Heart left ventricle (tissue), 16 donors: ENCODE measurements at regions not wholly inside any gene's neighbourhood (a gene's known extent, or its start where the extent isn't known, plus 50 kb on each side); places are given as distances from the start of the nearest gene placed in this dataset.

Experiments
- ATAC-seq, 4 donors: fragments of 200-7000 bp; cut with Tn5 transposase; one replicate each; pipeline ENCODE4 v1.9.1; 2020 to 2022; ENCODE audit warnings: moderate library complexity in 4 of 4, mild to moderate bottlenecking in 3 of 4, moderate number of reproducible peaks in 1 of 4
- DNase-seq, 5 donors: peaks; one replicate each; pipeline ENCODE4 v3.0.0-alpha.2; 2020
- H3K27ac ChIP-seq, 12 donors: fragments of 200-600 bp; sonication (generic) in 4 of 12; one replicate each; pipeline versions ENCODE4 v1.5.0 to v1.8.0; 2016 to 2022; ENCODE audit warnings: mild to moderate bottlenecking in 2 of 12
- H3K27me3 ChIP-seq, 9 donors: fragments of 200-600 bp; sonication (generic) in 2 of 9; one replicate each; pipeline versions ENCODE4 v1.5.1 to v1.8.0; 2016 to 2022; ENCODE audit warnings: mild to moderate bottlenecking in 3 of 9
- H3K36me3 ChIP-seq, 9 donors: fragments of 200-600 bp; sonication (generic) in 2 of 9; one replicate each; pipeline versions ENCODE4 v1.5.0 to v1.8.0; 2018 to 2022; ENCODE audit warnings: mild to moderate bottlenecking in 2 of 9
- H3K4me1 ChIP-seq, 12 donors: fragments of 200-600 bp; sonication (generic) in 4 of 12; one replicate each; pipeline versions ENCODE4 v1.5.0 to v1.8.0; 2016 to 2022; ENCODE audit warnings: mild to moderate bottlenecking in 3 of 12
- H3K4me3 ChIP-seq, 12 donors: fragments of 200-600 bp; sonication (generic) in 4 of 12; one replicate each; pipeline versions ENCODE4 v1.5.0 to v1.8.0; 2017 to 2022; ENCODE audit warnings: mild to moderate bottlenecking in 9 of 12, moderate library complexity in 4 of 12
- H3K9me3 ChIP-seq, 12 donors: fragments of 200-600 bp; sonication (generic) in 4 of 12; one replicate each; pipeline versions ENCODE4 v1.5.0 to v1.8.0; 2016 to 2022; ENCODE audit warnings: mild to moderate bottlenecking in 1 of 12
- POLR2A ChIP-seq, 2 donors: fragments of 450-650 bp; IDR thresholded peaks; one replicate each; pipeline ENCODE4 v1.6.1; 2017; ENCODE audit warnings: antibody characterized with exemption in 2 of 2, mild to moderate bottlenecking in 2 of 2, moderate library complexity in 2 of 2
- WGBS, 4 donors: extraction: QIAGEN DNeasy Blood & Tissue Kit in 2 of 4; methylation state at CpG; one replicate each; pipeline versions ENCODE4 v1.1.5 to v1.1.7; 2013 to 2018; 5-methylcytosine and 5-hydroxymethylcytosine counted together
- intact Hi-C, 10 donors: fragments of 100-400 bp; cut with DNase I; formaldehyde crosslinking; loops; one replicate each; pipeline versions ENCODE4 v1.11.1 to v1.14.2; 2022
- TF ChIP-seq, protein P1 (sequence below), 12 donors: fragments of 200-600 bp; sonication (generic) in 4 of 12; IDR thresholded peaks; one replicate each; pipeline versions ENCODE4 v1.5.0 to v1.8.0; 2018 to 2022; ENCODE audit warnings: antibody characterized with exemption in 12 of 12, mild to moderate bottlenecking in 5 of 12
- donor health status: ischemic (EF 13 %, LVEDD 7.1; RV severe dilation, severe dysfunction).
- donor health status: healthy with polysubstance abuse.
- donor health status: DM: no; HTN: yes; CAD: no.
- donor health status: DM: no; HTN: no; CAD: no.
- donor health status: ischemic (EF 25% LVEDD 6.9; RV normal size, moderate dysfunction).
- donor health status: ischemic (EF 25% LVEDD 5.7; RV mildly dilated, moderate dysfunction).
- donor health status: healthy.
- donor health status: DM: yes; HTN: yes; CAD: no.
- donor health status: ischemic (EF 35%, LVEDD 5.7; RV mildly dilated, moderate dysfunction).
- donor health status: nonischemic (EF 11% LVEDD 7.7; RV severe dilation, severe dysfunction).
- donor health status: DM: yes; HTN: yes; CAD: no.
- donor health status: PGD.
- donor health status: ischemic (EF 29% LVEDD 5.4; RV normal size, mild dysfunction).
- donor health status: nonischemic (EF 23%, LVEDD 6.1; RV moderate dilation, normal function).

DNA sequence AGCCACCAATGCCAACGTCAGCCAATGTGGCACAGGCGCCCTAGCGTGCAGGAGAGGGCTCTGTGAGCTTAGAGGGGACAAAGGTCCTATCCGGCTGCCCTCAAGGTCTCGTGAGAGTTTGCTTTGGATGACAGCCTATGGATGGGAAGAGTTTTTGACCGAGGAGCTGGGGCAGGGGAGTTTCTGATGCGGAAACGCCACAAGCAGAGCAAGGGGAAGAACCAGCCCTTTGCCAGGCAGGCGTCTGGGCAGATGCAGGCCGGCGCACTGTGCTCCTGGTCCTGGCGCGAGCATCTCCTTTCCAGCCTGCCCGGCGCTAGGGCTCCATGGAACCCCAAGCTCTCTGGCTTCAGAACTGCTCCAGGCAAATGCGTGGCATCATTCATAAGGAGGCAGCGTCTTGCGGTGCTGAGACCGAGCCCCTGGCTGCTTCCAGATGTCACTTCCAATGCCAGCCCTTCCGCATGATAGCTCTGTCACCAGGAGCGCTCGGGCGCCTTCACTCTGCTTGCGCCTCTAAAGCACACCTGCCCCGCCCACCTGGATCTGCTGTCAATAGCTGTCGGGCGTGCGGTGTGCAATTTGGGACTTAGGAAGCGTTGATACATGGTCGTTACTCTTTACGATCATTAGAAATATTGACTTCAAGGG lies 374.9 kb upstream of the IRX1 start:
- no peaks in the 10 kb centered on the region for H3K4me1 ChIP-seq
- peaks cover 0 to 3% (median 0%) of the 10 kb centered on the region in 9 donors for H3K27me3 ChIP-seq
- no peak for ATAC-seq
- no peak overlapping the region for H3K4me3 ChIP-seq
- H3K36me3 ChIP-seq: no peaks in the 10 kb centered on the region
- no peaks in the 10 kb centered on the region for H3K9me3 ChIP-seq
- WGBS, 4 donors: 84 to 93% (median 89%) methylated on average over 22 to 31 of the region's 31 CpGs
- no peak for TF ChIP-seq POLR2A (IDR thresholded peaks at IDR 0.05)
- TF ChIP-seq, protein P1, sequence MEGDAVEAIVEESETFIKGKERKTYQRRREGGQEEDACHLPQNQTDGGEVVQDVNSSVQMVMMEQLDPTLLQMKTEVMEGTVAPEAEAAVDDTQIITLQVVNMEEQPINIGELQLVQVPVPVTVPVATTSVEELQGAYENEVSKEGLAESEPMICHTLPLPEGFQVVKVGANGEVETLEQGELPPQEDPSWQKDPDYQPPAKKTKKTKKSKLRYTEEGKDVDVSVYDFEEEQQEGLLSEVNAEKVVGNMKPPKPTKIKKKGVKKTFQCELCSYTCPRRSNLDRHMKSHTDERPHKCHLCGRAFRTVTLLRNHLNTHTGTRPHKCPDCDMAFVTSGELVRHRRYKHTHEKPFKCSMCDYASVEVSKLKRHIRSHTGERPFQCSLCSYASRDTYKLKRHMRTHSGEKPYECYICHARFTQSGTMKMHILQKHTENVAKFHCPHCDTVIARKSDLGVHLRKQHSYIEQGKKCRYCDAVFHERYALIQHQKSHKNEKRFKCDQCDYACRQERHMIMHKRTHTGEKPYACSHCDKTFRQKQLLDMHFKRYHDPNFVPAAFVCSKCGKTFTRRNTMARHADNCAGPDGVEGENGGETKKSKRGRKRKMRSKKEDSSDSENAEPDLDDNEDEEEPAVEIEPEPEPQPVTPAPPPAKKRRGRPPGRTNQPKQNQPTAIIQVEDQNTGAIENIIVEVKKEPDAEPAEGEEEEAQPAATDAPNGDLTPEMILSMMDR (IDR thresholded peaks at IDR 0.05): no peak
- intact Hi-C loops: no loop called here
- no peak overlapping the region for H3K27ac ChIP-seq
- peak in 3 of 5 donors; percentile 7 to 41 (median 16) for DNase-seq

GRCh38 chr5:3220201-3220600 lies 375.4 kb upstream of the IRX1 start:
- H3K27me3 ChIP-seq: peaks cover 0 to 3% (median 0%) of the 10 kb centered on the region in 9 donors
- ATAC-seq (no peak), DNase-seq (peak in 3 of 5 donors; percentile 1 to 40 (median 15))
- no peak overlapping the region for H3K4me3 ChIP-seq
- H3K9me3 ChIP-seq: no peaks in the 10 kb centered on the region
- no peaks in the 10 kb centered on the region for H3K36me3 ChIP-seq
- WGBS, 4 donors: 84 to 91% (median 86%) methylated on average over 9 to 13 of the region's 13 CpGs
- intact Hi-C loops: no loop called here
- no peaks in the 10 kb centered on the region for H3K4me1 ChIP-seq
- TF ChIP-seq POLR2A (IDR thresholded peaks at IDR 0.05): no peak
- no peak overlapping the region for H3K27ac ChIP-seq

- Histone ChIP-seq H3K27me3 (peaks cover 0 to 3% (median 0%) of the 10 kb centered on the region in 9 donors), H3K9me3 (no peaks in the 10 kb centered on the region), H3K27ac (no peak overlapping the region), H3K4me1 (no peaks in the 10 kb centered on the region), H3K36me3 (no peaks in the 10 kb centered on the region), H3K4me3 (no peak overlapping the region)
- 78 to 86% (median 84%) methylated on average over 11 to 20 of the region's 20 CpGs for WGBS, 4 donors
- intact Hi-C loops: no loop called here
- TF ChIP-seq, protein P1 (IDR thresholded peaks at IDR 0.05): no peak
- no peak for TF ChIP-seq POLR2A (IDR thresholded peaks at IDR 0.05)
- ATAC-seq (no peak), DNase-seq (peak in 2 of 5 donors; percentile 24 to 34)
Measured at GRCh38 chr5:3218916-3219650, 376.5 kb upstream of the IRX1 start.

DNA sequence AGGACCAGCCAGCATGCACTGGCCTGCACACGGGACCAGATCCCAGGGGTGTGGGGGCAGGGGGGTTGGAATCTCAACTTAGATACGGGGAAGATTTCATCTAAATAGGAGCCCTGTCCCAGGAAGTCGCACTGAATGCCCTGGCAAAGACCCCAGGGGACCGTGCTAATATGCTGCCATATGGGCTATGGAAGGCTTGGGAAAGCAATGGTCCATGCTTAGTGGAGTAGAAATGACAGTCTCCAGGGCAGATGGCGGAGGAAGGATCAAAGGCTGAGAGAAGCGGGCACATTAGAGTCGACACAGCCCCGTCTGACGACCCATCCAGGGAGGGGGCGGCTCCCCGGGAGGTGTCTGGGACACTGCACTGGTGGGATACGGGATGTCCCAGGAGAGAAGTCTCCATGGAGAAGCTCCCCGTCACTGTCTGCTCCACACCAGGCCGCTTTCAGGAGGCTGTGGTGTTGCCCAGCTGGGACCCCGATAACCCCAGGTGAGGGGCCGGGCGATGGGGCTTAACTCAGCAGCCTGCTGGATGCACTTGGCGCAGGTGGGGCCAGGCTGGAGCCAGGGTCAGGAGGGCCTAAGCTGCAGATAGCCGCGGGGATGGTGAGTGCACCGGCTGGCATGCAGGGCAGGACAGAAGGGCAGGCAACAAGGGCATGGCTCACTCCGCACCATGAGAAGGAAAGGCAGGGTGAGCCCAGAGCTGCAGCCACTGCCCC lies 377.7 kb upstream of the IRX1 start:
- TF ChIP-seq POLR2A (IDR thresholded peaks at IDR 0.05): no peak
- TF ChIP-seq, protein P1 (IDR thresholded peaks at IDR 0.05): no peak
- no peak overlapping the region for H3K4me3 ChIP-seq
- no peak overlapping the region for H3K27ac ChIP-seq
- ATAC-seq: no peak
- 83 to 87% (median 85%) methylated on average over 21 to 22 of the region's 22 CpGs for WGBS, 4 donors
- peaks cover 0 to 3% (median 0%) of the 10 kb centered on the region in 9 donors for H3K27me3 ChIP-seq
- no peaks in the 10 kb centered on the region for H3K36me3 ChIP-seq
- H3K9me3 ChIP-seq: no peaks in the 10 kb centered on the region
- intact Hi-C loops: no loop called here
- H3K4me1 ChIP-seq: no peaks in the 10 kb centered on the region
- peak in 1 of 5 donors; percentile 9 for DNase-seq
